GM23338 (cell line): ENCODE measurements at regions not wholly inside any gene's neighbourhood (a gene's known extent, or its start where the extent isn't known, plus 50 kb on each side); places are given as distances from the start of the nearest gene placed in this dataset.

Source experiments
- ATAC-seq: fragments of 200-7000 bp; cut with Tn5 transposase; 3 replicates; pipeline ENCODE4 v1.9.1; 2020
- DNase-seq: peaks from one replicate; pipeline ENCODE4 v3.0.0-alpha.2; 2015; ENCODE audit warnings: low spot score
- H2AFZ ChIP-seq: fragments of 200-600 bp; sonication (generic); 2 replicates; pipeline ENCODE4 v1.8.0; 2016; ENCODE audit warnings: antibody characterized with exemption, mild to moderate bottlenecking, moderate library complexity
- H3F3A ChIP-seq: fragments of 200-600 bp; sonication (generic); replicated peaks from 2 replicates; pipeline ENCODE4 v1.8.0; 2017; ENCODE audit warnings: antibody characterized with exemption, mixed run types, low read depth
- H3K27ac ChIP-seq: fragments of 200-600 bp; sonication (generic); 2 replicates; pipeline ENCODE4 v1.6.1; 2016; ENCODE audit warnings: low read depth
- H3K27me3 ChIP-seq: fragments of 200-600 bp; sonication (generic); 2 replicates; pipeline ENCODE4 v1.8.0; 2016; ENCODE audit warnings: mild to moderate bottlenecking, mixed run types, moderate library complexity; ENCODE audit not compliant: insufficient read depth
- H3K36me3 ChIP-seq: fragments of 200-600 bp; sonication (generic); 2 replicates; pipeline ENCODE4 v1.8.0; 2016; ENCODE audit warnings: mild to moderate bottlenecking; ENCODE audit not compliant: insufficient read depth
- H3K4me1 ChIP-seq: fragments of 200-600 bp; sonication (generic); 2 replicates; pipeline ENCODE4 v1.8.0; 2016; ENCODE audit warnings: mild to moderate bottlenecking, moderate library complexity; ENCODE audit not compliant: insufficient read depth
- H3K4me2 ChIP-seq: fragments of 200-600 bp; sonication (generic); 2 replicates; pipeline ENCODE4 v1.7.1; 2017; ENCODE audit warnings: mixed run types
- H3K4me3 ChIP-seq: fragments of 200-600 bp; sonication (generic); 2 replicates; pipeline ENCODE4 v1.6.1; 2016; ENCODE audit warnings: mixed run types
- H3K79me2 ChIP-seq: fragments of 200-600 bp; sonication (generic); replicated peaks from 2 replicates; pipeline ENCODE4 v1.8.0; 2017; ENCODE audit warnings: mild to moderate bottlenecking; ENCODE audit not compliant: insufficient read depth
- H3K9me2 ChIP-seq: fragments of 200-600 bp; sonication (generic); 2 replicates; pipeline ENCODE4 v1.8.0; 2017; ENCODE audit not compliant: insufficient read depth
- H4K20me1 ChIP-seq: fragments of 200-600 bp; sonication (generic); replicated peaks from 2 replicates; pipeline ENCODE4 v1.8.0; 2017; ENCODE audit warnings: mild to moderate bottlenecking; ENCODE audit not compliant: insufficient read depth
- H3K27ac Mint-ChIP-seq: 2 replicates; pipeline ENCODE4 v1.8.0; 2020; ENCODE audit warnings: inconsistent platforms, mild to moderate bottlenecking, moderate library complexity, mixed read lengths
- H3K27me3 Mint-ChIP-seq: 3 replicates; pipeline ENCODE4 v1.8.0; 2022; ENCODE audit warnings: low read depth, mild to moderate bottlenecking, moderate library complexity, mixed read lengths, inconsistent platforms; ENCODE audit not compliant: insufficient read depth, poor library complexity
- H3K36me3 Mint-ChIP-seq: 3 replicates; pipeline ENCODE4 v1.8.0; 2021; ENCODE audit warnings: low read depth, mild to moderate bottlenecking, inconsistent platforms, moderate library complexity, mixed read lengths
- H3K4me1 Mint-ChIP-seq: 3 replicates; pipeline ENCODE4 v1.8.0; 2020; ENCODE audit warnings: mild to moderate bottlenecking, inconsistent platforms, mixed read lengths
- H3K4me3 Mint-ChIP-seq: 3 replicates; pipeline ENCODE4 v1.8.0; 2021; ENCODE audit warnings: moderate library complexity, mild to moderate bottlenecking, inconsistent platforms, mixed read lengths
- H3K9me3 Mint-ChIP-seq: 3 replicates; pipeline ENCODE4 v1.8.0; 2020; ENCODE audit warnings: moderate library complexity, mild to moderate bottlenecking, inconsistent platforms, mixed read lengths
- CTCF ChIP-seq, 2 experiments: fragments of 200-600 bp in 1 of 2; sonication (generic) in 1 of 2; conservative IDR thresholded peaks; 2 replicates each; pipeline versions ENCODE4 v1.5.1 to v1.6.1; 2016 to 2017; ENCODE audit warnings: antibody characterized with exemption in 2 of 2, low read depth in 2 of 2, mild to moderate bottlenecking in 2 of 2, moderate library complexity in 1 of 2
- EZH2 ChIP-seq: fragments of 200-600 bp; sonication (generic); IDR thresholded peaks from one replicate; pipeline ENCODE4 v1.8.0; 2017; ENCODE audit warnings: antibody characterized with exemption, mild to moderate bottlenecking, low read depth; ENCODE audit not compliant: unreplicated experiment
- STAT1 ChIP-seq: IDR thresholded peaks from one replicate; pipeline ENCODE4 v1.6.1; 2016; ENCODE audit warnings: antibody characterized with exemption; ENCODE audit not compliant: unreplicated experiment
- ZNF462 ChIP-seq: fragments of 250-450 bp; sonication (Bioruptor Pico); IDR thresholded peaks from 2 replicates; pipeline ENCODE4 v1.5.0; 2020; ENCODE audit warnings: mild to moderate bottlenecking, moderate library complexity

- H3F3A ChIP-seq: no peaks in the 10 kb centered on the region
- H4K20me1 ChIP-seq: no peaks in the 10 kb centered on the region; the same call in 1 of the 2 replicates
- no peak overlapping the region for H2AFZ ChIP-seq
- no peak for TF ChIP-seq EZH2
- peak; percentile 91 to 95 for TF ChIP-seq CTCF (conservative IDR thresholded peaks at IDR 0.05; ENCODE audit: low read depth in 2 of 2)
- no peak for TF ChIP-seq STAT1
- no peak for TF ChIP-seq ZNF462
- H3K27me3 ChIP-seq: no peaks in the 10 kb centered on the region
- no peak overlapping the region for H3K4me2 ChIP-seq
- no peaks in the 10 kb centered on the region for H3K36me3 ChIP-seq
- DNase-seq (peak; percentile 84), ATAC-seq (peak; percentile 100)
- no peak overlapping the region for H3K27ac Mint-ChIP-seq
- no peaks in the 10 kb centered on the region for H3K9me2 ChIP-seq
- no peaks in the 10 kb centered on the region for H3K36me3 Mint-ChIP-seq
- H3K27me3 Mint-ChIP-seq: peaks cover 8% of the 10 kb centered on the region
- no peaks in the 10 kb centered on the region for H3K79me2 ChIP-seq
- H3K4me3 ChIP-seq: no peak overlapping the region
- H3K4me1 Mint-ChIP-seq: no peaks in the 10 kb centered on the region
- H3K4me3 Mint-ChIP-seq: no peak overlapping the region
- no peaks in the 10 kb centered on the region for H3K9me3 Mint-ChIP-seq
- no peaks in the 10 kb centered on the region for H3K4me1 ChIP-seq
- H3K27ac ChIP-seq: no peak overlapping the region
Observed at GRCh38 chr4:159446266-159446976, 343.5 kb downstream of the RAPGEF2 start.
